Activated CD8-positive, alpha-beta T cell treated with anti-CD3 and anti-CD28 coated beads for 36 hours (primary cell): ENCODE measurements at regions not wholly inside any gene's neighbourhood (a gene's known extent, or its start where the extent isn't known, plus 50 kb on each side); places are given as distances from the start of the nearest gene placed in this dataset.
"Not testable (repeated sequence)": the region's sequence is repeated elsewhere in the genome, so short reads cannot be mapped to it uniquely, and the experiment has no call there.

Source experiments
- ATAC-seq: fragments of 200-7000 bp; cut with Tn5 transposase; one replicate; pipeline ENCODE4 v1.10.0; 2021; ENCODE audit warnings: mild to moderate bottlenecking, moderate library complexity
- CTCF ChIA-PET: fragments of 350-600 bp; sonication (Branson Sonifier 250); formaldehyde crosslinking; loops from one replicate; lab custom pipeline; 2021; ENCODE audit warnings: antibody characterized with exemption; lab: Charles Lee
- POLR2A ChIA-PET: fragments of 350-600 bp; sonication (Branson Sonifier 250); formaldehyde crosslinking; loops from one replicate; lab custom pipeline; 2021; ENCODE audit warnings: antibody characterized with exemption; lab: Charles Lee
- DNase-seq: peaks from one replicate; pipeline ENCODE4 v3.0.0-alpha.2; 2020
- H3K27ac Mint-ChIP-seq: one replicate; pipeline ENCODE4 v1.8.0; 2021; ENCODE audit warnings: mild to moderate bottlenecking, mixed read lengths
- H3K27me3 Mint-ChIP-seq: one replicate; pipeline ENCODE4 v1.8.0; 2021; ENCODE audit warnings: mixed read lengths
- H3K36me3 Mint-ChIP-seq: one replicate; pipeline ENCODE4 v1.8.0; 2021; ENCODE audit warnings: low read depth, mixed read lengths
- H3K4me1 Mint-ChIP-seq: one replicate; pipeline ENCODE4 v1.8.0; 2021; ENCODE audit warnings: low read depth, mixed read lengths
- H3K4me3 Mint-ChIP-seq: one replicate; pipeline ENCODE4 v1.8.0; 2021; ENCODE audit warnings: mild to moderate bottlenecking, moderate library complexity, mixed read lengths
- H3K9me3 Mint-ChIP-seq: one replicate; pipeline ENCODE4 v1.8.0; 2021; ENCODE audit warnings: mixed read lengths
- CTCF ChIP-seq: fragments of 200-600 bp; IDR thresholded peaks from one replicate; pipeline ENCODE4 v1.8.0; 2022; ENCODE audit warnings: antibody characterized with exemption, mild to moderate bottlenecking
- intact Hi-C: fragments of 100-400 bp; cut with micrococcal nuclease; formaldehyde crosslinking; loops from one replicate; pipeline ENCODE4 v1.10.0; 2022

- Mint-ChIP-seq H3K27me3 (peaks cover under 1% of the 10 kb centered on the region), H3K4me3 (no peak overlapping the region), H3K27ac (no peak overlapping the region), H3K4me1 (peaks cover 2% of the 10 kb centered on the region), H3K36me3 (no peaks in the 10 kb centered on the region), H3K9me3 (no peaks in the 10 kb centered on the region)
- DNase-seq (no peak), ATAC-seq (no peak)
- ChIA-PET CTCF (interaction anchor here (0.6 kb wide), 1 partner anchor 508 kb away, joined by 3 read pairs; no protein-coding TSS in a partner anchor), POLR2A (no interaction called here)
- intact Hi-C loops = no loop called here
- TF ChIP-seq CTCF = no peak
Observed at GRCh38 chr1:213786683-213787082, 201.1 kb upstream of the PROX1 start.

DNA sequence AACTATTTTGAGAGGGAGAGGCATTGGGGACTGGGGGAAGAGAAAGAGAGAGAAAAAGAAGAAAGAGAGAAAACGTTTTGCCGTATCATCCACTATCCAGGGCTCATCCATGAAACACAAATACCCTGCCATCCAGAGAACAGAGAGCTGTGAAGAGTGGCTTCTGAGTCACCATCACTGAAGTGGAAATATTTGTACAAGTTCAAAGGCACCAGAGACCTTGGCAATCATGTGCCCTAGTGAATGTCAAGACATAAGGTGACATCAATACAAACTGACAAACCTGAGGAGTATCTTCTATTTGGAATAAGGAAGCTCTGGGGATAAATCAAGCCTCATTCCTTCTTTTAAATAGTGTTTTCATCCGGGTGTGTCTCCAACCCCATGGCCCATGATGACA is 197.2 kb upstream of the PROX1 start:
- DNase-seq (no peak), ATAC-seq (no peak)
- Mint-ChIP-seq H3K27me3 (no peaks in the 10 kb centered on the region), H3K27ac (no peak overlapping the region), H3K36me3 (no peaks in the 10 kb centered on the region), H3K4me3 (no peak overlapping the region), H3K9me3 (no peaks in the 10 kb centered on the region), H3K4me1 (no peaks in the 10 kb centered on the region)
- ChIA-PET POLR2A (no interaction called here), CTCF (no interaction called here)
- intact Hi-C loops = no loop called here
- no peak for TF ChIP-seq CTCF

- Mint-ChIP-seq H3K36me3 (no peaks in the 10 kb centered on the region), H3K27me3 (no peaks in the 10 kb centered on the region), H3K27ac (no peak overlapping the region), H3K4me3 (no peak overlapping the region), H3K9me3 (no peaks in the 10 kb centered on the region), H3K4me1 (peaks cover 2% of the 10 kb centered on the region)
- no peak for TF ChIP-seq CTCF
- no peak for ATAC-seq
- CTCF ChIA-PET = no interaction called here
- POLR2A ChIA-PET = no interaction called here
- intact Hi-C loops = no loop called here
- no peak for DNase-seq
Observed at GRCh38 chr1:213793482-213794067, 194.2 kb upstream of the PROX1 start.

- intact Hi-C loops = no loop called here
- DNase-seq (no peak), ATAC-seq (no peak)
- no peaks in the 10 kb centered on the region for H3K36me3 Mint-ChIP-seq
- no peak for TF ChIP-seq CTCF
- no peaks in the 10 kb centered on the region for H3K27me3 Mint-ChIP-seq
- H3K27ac Mint-ChIP-seq = no peak overlapping the region
- ChIA-PET POLR2A (no interaction called here), CTCF (no interaction called here)
- H3K4me1 Mint-ChIP-seq = peaks cover 2% of the 10 kb centered on the region
- H3K9me3 Mint-ChIP-seq = no peaks in the 10 kb centered on the region
- no peak overlapping the region for H3K4me3 Mint-ChIP-seq
Observed at GRCh38 chr1:213796525-213796924, 191.2 kb upstream of the PROX1 start.

DNA sequence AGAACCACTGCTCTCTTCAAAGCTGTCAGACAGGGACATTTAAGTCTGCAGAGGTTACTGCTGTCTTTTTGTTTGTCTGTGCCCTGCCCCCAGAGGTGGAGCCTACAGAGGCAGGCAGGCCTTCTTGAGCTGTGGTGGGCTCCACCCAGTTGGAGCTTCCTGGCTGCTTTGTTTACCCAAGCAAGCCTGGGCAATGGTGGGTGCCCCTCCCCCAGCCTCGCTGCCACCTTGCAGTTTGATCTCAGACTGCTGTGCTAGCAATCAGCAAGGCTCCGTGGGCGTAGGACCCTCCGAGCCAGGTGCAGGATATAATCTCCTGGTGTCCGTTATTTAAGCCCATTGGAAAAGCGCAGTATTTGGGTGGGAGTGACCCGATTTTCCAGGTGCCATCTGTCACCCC is 179.5 kb upstream of the PROX1 start:
- H3K36me3 Mint-ChIP-seq, intact Hi-C loops, H3K4me3 Mint-ChIP-seq, H3K9me3 Mint-ChIP-seq, H3K4me1 Mint-ChIP-seq, ATAC-seq, H3K27me3 Mint-ChIP-seq, POLR2A ChIA-PET, H3K27ac Mint-ChIP-seq, DNase-seq, CTCF ChIA-PET: not testable (repeated sequence)

- intact Hi-C loops = no loop called here
Observed at GRCh38 chr1:213817156-213817555, 170.6 kb upstream of the PROX1 start.

More at GRCh38 chr1:213817156-213817555, 170.6 kb upstream of the PROX1 start:
- CTCF ChIA-PET = no interaction called here
- POLR2A ChIA-PET = no interaction called here
- H3K9me3 Mint-ChIP-seq = no peaks in the 10 kb centered on the region
- no peaks in the 10 kb centered on the region for H3K4me1 Mint-ChIP-seq
- H3K4me3 Mint-ChIP-seq = no peak overlapping the region
- no peaks in the 10 kb centered on the region for H3K36me3 Mint-ChIP-seq
- no peaks in the 10 kb centered on the region for H3K27me3 Mint-ChIP-seq
- ATAC-seq (no peak), DNase-seq (no peak)
- no peak overlapping the region for H3K27ac Mint-ChIP-seq
- TF ChIP-seq CTCF = no peak
